Osteocyte (in vitro differentiated cells): ENCODE measurements at regions not wholly inside any gene's neighbourhood (a gene's known extent, or its start where the extent isn't known, plus 50 kb on each side); places are given as distances from the start of the nearest gene placed in this dataset.

Source experiments
- DNase-seq: peaks from one replicate; pipeline ENCODE4 v3.0.0; 2021; ENCODE audit warnings: mixed read lengths; ENCODE audit not compliant: unreplicated experiment; ENCODE audit errors: extremely low spot score
- H3K27ac Mint-ChIP-seq: one replicate; pipeline ENCODE4 v1.8.0; 2021; ENCODE audit warnings: mild to moderate bottlenecking, mixed read lengths; ENCODE audit not compliant: unreplicated experiment
- H3K27me3 Mint-ChIP-seq: one replicate; pipeline ENCODE4 v1.8.0; 2021; ENCODE audit warnings: mixed read lengths; ENCODE audit not compliant: unreplicated experiment
- H3K36me3 Mint-ChIP-seq: one replicate; pipeline ENCODE4 v1.8.0; 2021; ENCODE audit warnings: mixed read lengths; ENCODE audit not compliant: unreplicated experiment
- H3K4me1 Mint-ChIP-seq: one replicate; pipeline ENCODE4 v1.8.0; 2021; ENCODE audit warnings: mixed read lengths; ENCODE audit not compliant: unreplicated experiment
- H3K4me3 Mint-ChIP-seq: one replicate; pipeline ENCODE4 v1.8.0; 2021; ENCODE audit warnings: mild to moderate bottlenecking, moderate library complexity, mixed read lengths; ENCODE audit not compliant: unreplicated experiment
- H3K9me3 Mint-ChIP-seq: one replicate; pipeline ENCODE4 v1.8.0; 2021; ENCODE audit warnings: mixed read lengths; ENCODE audit not compliant: unreplicated experiment
- CTCF ChIP-seq: fragments of 200-600 bp; sonication (generic); IDR thresholded peaks from 2 replicates; pipeline ENCODE4 v1.5.0; 2021; ENCODE audit warnings: antibody characterized with exemption, mild to moderate bottlenecking, moderate library complexity

GRCh38 chr11:90753546-90753945 is 530.7 kb upstream of the CHORDC1 start:
- Mint-ChIP-seq H3K27me3 (peaks cover 8% of the 10 kb centered on the region), H3K27ac (no peak overlapping the region), H3K4me1 (no peaks in the 10 kb centered on the region), H3K36me3 (no peaks in the 10 kb centered on the region), H3K4me3 (no peak overlapping the region), H3K9me3 (no peaks in the 10 kb centered on the region)
- no peak for DNase-seq
- no peak for TF ChIP-seq CTCF

DNA sequence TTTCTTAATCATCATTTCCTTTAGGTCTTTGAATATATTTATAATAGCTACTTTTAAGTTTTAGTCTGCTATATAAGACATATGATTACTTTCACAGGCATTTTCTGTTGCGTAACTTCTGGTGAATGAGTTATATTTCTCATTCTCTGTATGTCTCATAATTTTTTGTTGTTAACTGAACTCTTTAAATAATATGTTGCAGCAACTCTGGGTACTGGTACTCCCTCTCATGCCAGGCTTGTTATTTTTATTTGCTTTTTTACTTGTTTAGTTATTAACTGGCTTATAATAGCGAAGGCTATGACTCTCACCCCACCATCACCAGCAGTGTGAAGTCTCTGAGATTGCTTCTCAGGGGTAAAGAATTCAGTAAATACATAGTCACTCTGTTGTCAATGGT is 524.2 kb upstream of the CHORDC1 start:
- Mint-ChIP-seq H3K4me3 (no peak overlapping the region), H3K4me1 (peaks cover 1% of the 10 kb centered on the region), H3K36me3 (no peaks in the 10 kb centered on the region), H3K27ac (no peak overlapping the region), H3K27me3 (no peaks in the 10 kb centered on the region), H3K9me3 (peaks cover 9% of the 10 kb centered on the region)
- no peak for DNase-seq
- no peak for TF ChIP-seq CTCF

DNA sequence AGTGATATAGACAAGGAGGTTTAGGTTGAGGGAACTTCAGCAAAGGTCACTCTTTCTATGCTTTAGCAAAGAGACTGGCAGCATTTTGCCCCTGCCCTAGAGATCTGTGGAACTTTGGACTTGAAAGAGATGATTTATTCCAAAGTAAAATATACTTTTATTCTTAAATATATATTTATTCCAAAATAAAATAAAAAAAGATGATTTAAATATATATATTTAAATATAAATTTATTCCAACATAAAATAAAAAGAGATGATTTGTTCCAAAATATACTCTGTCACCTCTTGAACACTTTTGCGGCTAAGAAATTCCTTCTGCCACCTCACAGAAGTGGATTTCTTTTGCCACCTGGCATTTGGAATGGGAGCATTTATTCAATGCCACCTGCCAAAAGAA is 521.3 kb upstream of the CHORDC1 start:
- Mint-ChIP-seq H3K27ac (no peak overlapping the region), H3K36me3 (no peaks in the 10 kb centered on the region), H3K27me3 (no peaks in the 10 kb centered on the region), H3K4me1 (peaks cover 1% of the 10 kb centered on the region), H3K4me3 (no peak overlapping the region), H3K9me3 (peaks cover 9% of the 10 kb centered on the region)
- DNase-seq: no peak
- TF ChIP-seq CTCF: no peak

GRCh38 chr11:90738799-90739198 is 516.0 kb upstream of the CHORDC1 start:
- Mint-ChIP-seq H3K27ac (no peak overlapping the region), H3K27me3 (no peaks in the 10 kb centered on the region), H3K4me1 (no peaks in the 10 kb centered on the region), H3K4me3 (no peak overlapping the region), H3K36me3 (no peaks in the 10 kb centered on the region), H3K9me3 (peaks cover 3% of the 10 kb centered on the region)
- DNase-seq: no peak
- TF ChIP-seq CTCF: no peak

DNA sequence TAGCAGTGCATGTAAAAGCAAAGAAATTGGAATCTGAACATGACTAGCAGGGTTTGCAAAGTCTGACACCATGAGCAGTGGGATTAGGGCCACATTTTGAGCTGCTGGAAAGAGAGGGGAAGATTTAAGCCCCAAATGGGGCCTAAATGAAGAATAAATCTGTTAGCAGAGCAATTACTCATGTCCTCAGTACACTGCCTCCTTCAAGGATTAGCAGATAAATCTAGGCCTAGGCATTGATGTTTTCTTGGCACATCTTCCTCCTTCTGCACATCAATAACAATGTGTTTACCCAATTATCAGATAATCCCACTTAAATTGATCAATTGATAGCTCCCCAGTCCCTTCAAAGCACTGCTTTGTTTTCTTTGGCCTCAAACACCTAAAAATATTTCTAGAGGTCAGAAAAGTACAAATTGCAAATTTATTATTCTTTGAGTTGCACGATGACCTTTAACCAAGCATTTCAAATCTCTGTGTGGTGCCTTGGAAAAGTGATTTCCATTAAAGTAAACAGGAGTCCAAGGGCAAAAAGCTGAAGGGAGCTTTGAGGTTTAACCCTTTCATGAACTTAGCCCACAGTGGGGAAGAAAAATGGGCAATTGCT is 514.7 kb upstream of the CHORDC1 start:
- H3K36me3 Mint-ChIP-seq: no peaks in the 10 kb centered on the region
- no peak for TF ChIP-seq CTCF
- no peaks in the 10 kb centered on the region for H3K4me1 Mint-ChIP-seq
- H3K27me3 Mint-ChIP-seq: no peaks in the 10 kb centered on the region
- H3K27ac Mint-ChIP-seq: no peak overlapping the region
- H3K9me3 Mint-ChIP-seq: no peaks in the 10 kb centered on the region
- no peak for DNase-seq
- H3K4me3 Mint-ChIP-seq: no peak overlapping the region
